Medulla oblongata (tissue), 1 donor: ENCODE measurements at regions not wholly inside any gene's neighbourhood (a gene's known extent, or its start where the extent isn't known, plus 50 kb on each side); places are given as distances from the start of the nearest gene placed in this dataset.

Source experiments
- DNase-seq: peaks from one replicate; pipeline ENCODE4 v3.0.0-alpha.2; 2015; ENCODE audit errors: extremely low spot score

DNA sequence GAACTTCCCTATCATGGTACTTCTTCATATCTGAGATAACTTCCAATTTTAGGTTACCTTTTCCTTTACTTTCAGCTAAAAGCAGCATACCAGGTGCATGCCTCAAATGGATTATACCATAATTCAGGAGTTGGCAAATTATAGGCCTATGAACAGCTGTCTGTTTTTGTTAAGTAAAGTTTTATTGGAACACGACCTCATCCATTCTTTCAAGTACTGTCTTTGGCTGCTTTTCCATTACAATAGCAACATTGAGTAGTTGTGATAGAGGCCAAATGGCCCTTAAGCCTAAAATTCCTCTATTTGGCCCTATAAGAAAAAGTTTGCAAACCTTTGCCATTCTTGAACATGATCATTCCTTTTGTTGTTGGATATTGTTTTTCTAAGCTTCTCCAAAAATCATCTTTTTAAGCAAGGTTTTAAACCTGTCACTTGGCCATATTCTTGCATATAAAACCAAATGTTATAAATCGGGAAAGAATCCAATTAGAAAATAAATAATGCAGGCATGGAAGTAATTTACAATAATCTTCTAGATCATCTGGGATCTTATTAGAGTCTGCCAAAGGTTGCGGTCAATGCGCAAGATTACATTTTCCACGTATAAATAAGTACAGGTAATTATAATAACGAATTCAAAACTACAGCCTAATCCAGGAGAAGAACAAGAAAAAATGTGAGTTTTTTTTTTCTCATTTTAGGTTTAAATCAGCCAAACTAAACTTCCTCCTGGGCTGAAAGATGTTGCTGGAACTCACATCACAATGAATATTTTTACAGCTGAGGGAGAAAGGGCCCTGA is 226.5 kb upstream of the ANKRD55 start:
- no peak for DNase-seq

DNA sequence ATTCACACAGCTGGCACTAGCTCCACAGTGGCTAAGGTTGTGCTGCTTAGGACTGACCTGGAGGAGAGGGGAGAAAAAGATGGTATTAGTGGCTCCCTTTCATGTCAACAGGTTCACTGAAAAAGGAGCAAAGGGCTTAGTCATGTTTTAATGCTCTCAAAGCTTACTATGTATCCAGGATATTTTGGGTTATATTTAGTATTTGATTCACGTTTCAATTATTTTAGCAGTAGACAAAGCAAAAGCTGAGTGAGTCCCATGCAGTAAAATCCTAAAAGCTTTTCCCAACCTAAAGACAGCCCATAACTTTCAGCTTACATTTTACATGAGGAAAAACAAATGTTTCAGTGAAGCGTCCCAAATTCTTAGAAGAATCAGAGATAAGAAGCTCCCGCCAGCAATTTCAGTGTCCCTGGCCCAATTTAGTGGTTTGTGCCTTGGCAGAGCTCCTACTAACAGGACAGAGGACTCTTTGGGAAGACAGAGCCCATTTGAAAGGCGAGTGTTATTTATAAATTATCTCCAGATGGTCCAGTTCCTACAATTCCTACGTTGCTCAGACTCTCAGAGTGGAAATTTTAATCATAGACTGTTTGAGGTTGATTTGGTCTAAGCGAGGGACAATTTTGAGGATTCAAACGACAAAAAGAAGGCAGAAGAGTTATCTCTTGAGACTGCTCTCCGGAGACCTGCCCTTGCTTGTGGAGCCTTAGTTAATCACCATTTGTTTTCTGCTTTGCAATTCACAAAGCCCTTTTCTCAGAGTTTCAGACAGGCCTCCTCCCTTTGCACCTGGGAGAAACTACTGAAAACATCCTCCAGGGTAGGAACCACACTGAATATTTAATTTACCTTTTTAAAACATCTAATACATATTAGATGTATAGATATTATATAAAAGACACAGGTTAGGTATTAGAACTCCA is 225.0 kb upstream of the ANKRD55 start:
- DNase-seq: peak; percentile 38

DNA sequence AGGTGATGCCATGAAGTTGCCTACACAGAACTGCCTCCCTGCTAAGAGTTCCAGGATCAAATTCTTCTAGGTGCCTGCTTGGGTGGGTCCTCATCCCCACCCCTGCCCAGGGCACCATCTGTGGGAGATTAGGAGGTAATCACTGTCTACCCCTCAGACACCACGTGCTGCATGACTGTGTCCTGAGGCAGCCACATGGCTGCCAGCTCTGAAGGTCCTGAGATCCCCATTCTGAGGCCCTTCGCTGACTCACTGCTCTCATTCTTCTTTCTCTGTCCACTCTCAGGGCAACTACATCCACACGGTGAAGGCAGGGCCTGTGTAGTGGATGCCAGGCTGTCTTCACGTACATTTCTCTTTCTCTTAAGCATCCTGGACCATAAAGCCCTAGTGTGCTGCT is 222.9 kb upstream of the ANKRD55 start:
- no peak for DNase-seq

DNA sequence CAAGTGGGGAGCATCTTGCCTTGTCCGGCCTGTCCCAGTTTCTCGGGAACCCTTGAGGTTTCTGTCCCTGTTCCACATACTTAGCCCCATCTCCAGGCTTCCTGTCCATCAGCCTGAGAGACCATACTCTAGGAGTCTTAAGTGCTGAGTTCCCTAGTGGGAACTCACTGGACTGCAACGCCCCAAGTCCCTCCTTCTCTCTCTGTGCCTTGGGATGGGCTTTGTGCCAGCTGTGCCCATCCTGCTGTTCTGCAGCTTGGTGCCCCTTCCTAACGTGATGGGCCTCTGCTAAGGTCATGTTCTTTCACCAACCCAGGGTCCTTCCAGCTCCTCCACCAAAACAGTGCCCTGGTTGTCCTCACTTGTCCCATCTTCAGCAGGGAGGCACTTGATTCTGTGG is 222.3 kb upstream of the ANKRD55 start:
- DNase-seq: no peak

DNA sequence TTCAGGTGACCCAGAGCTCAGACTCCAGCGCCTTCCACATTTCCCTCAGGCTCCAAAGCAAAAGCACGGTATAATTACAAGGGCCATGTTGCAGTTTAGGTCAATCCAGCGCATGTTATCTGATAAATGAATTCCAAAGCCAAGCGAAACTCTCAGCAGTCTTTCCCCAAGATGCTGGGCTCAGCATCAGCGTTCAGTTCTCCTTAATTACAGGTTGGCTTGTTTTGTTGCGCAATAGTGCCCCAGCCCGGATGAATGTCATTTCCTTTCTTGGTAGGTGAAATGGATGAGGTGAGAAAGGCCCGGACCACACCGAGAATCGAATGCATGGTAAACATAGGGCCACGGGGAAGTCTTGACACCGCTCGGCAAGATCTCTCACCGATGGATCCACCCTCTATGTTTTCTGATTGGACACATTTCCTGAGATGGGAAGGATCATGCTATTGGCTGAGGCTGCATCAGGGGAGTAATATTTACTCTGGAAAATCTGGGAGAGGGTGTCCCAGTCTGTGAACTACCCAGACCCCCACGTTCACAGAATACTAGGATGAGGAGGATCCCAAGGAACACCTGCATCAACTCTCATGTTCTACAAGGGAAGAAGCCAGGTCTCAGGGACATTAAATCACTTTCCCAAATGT is 221.2 kb upstream of the ANKRD55 start:
- no peak for DNase-seq

DNA sequence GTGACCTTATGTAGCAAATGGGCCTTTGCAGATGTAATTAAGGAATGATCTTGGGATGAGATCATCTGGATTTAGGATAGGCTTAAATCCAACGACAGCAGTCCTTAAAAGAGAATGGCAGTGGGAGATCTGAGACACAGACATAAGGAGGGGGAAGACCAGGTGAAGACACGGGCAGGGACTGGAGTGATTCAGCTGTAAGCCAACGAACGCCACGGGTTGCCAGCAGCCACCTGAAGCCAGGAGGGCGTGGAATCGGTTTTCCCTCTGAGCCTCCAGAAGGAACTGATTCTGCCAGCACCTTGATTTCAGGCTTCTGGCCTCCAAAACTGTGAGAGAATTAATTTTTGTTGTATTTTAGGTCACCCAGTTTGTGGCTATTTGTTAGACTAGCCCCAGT is 218.6 kb upstream of the ANKRD55 start:
- no peak for DNase-seq

DNA sequence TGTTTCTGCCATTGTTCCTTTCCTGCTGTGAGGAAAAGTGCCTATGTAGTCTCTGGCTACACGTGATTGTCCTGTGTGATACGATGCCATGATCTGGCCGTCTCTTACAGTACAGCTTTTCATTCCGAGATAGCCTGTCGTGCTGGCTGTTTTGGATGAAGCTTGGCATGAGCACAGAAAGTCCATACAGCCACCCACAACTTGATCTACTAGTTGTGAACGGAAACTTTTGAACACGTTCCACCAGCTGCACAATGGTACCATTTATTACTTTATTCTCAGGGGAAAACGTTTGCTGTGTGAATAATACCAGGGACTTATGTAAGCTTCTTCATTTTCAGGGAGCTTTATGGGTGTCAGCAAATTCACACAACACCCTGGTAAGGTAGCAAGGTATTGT is 217.6 kb upstream of the ANKRD55 start:
- peak; percentile 23 for DNase-seq

DNA sequence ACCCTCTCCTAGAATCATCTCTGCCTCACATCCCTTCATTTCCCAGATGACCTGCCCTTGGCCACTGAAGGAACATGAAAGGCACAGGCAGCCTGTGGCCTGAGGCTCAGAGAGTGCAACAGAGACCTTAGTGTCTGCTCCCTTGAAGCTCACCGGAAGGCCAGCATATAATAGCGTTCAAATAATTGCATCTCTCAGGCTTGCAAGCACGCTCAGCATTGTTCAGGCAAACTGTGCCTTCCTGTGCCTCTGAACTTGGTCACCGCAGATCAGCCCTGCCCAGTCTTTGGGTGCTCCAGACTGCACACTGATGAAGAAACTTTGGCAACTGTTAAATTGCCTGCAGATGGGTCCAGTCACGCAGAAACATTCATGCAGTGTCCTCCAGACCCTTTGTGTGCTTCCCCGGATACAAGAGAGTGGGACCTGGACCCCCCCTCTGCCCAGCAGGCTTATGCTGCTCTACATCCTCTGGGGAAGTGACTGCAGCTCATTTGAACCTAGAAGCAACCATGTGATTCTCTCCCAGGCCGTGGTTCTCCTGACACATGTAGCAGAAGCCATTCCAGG is 216.0 kb upstream of the ANKRD55 start:
- no peak for DNase-seq

DNA sequence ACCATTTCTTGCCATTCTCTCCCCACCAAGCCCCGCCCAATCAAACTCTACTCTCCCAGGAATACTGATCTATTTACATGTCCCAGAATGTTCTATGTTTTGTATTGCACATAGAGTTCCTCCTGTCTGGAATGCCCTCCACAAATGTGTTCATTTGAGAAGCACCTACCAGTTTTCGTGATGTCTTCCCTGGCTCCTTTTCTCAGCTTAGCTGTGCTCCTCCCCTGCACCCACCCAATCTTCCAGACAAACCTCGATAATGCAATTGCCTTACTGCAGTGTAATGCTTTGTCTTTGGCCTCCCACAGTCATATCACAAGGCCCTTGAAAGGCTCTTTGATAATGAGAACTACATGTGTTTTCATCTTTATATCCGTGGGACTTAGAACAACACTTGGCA is 214.5 kb upstream of the ANKRD55 start:
- DNase-seq: no peak

DNA sequence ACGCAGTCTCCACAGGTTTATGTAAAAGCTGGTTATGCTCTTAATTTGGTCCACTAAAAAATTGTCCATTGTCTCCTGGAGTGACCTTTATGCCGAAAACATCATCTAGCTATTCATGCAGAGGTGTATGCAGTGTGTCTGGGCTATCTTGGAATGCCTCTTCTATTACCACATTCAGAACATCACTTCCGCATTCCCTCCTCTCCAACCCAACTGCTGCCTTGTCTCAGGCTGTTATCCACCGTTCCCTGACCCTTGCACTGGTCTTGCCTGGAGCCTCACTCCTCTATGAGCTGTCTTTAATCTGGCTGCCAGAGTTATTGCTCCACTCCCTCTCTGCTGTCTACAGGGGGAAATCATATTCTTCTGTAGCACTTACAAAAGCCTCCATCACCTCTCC is 214.1 kb upstream of the ANKRD55 start:
- DNase-seq: no peak

DNA sequence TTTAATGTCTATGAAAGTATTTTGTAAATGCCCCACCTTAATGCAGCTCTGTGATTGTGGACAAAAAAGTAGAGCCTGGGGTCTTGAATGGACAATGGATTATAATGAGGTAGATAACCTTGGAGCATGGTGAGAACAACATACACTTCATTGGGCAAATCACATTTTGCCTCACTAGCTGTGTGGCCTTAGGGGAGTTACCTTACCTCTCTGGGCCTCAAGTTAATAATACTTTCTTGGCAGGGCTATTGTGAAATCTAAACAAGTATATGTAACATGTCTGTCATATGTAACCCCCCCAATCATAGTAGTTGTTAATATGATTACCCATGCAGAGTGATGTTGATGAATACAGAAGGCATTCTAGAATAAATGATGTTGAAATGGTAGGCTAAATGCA is 213.6 kb upstream of the ANKRD55 start:
- DNase-seq: no peak

DNA sequence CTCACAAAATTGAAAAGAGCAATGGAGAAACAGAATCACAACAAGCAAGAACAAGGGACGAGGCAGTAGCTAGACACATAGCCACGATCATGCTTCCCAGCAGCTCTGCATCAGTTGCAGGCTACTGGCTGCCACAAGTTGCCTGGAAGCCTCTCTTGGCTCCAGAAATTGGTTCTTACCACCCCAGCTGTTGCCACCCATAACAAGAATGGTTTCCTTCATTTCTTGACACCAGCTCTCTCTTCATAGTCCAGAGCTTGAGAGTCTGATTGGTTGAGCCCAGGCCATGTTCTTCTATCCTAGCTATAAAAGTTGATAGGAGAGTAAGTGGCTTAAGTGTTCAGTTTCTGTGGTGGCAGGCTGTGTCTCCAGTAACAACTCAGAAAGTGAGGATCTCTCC is 210.7 kb upstream of the ANKRD55 start:
- no peak for DNase-seq

DNA sequence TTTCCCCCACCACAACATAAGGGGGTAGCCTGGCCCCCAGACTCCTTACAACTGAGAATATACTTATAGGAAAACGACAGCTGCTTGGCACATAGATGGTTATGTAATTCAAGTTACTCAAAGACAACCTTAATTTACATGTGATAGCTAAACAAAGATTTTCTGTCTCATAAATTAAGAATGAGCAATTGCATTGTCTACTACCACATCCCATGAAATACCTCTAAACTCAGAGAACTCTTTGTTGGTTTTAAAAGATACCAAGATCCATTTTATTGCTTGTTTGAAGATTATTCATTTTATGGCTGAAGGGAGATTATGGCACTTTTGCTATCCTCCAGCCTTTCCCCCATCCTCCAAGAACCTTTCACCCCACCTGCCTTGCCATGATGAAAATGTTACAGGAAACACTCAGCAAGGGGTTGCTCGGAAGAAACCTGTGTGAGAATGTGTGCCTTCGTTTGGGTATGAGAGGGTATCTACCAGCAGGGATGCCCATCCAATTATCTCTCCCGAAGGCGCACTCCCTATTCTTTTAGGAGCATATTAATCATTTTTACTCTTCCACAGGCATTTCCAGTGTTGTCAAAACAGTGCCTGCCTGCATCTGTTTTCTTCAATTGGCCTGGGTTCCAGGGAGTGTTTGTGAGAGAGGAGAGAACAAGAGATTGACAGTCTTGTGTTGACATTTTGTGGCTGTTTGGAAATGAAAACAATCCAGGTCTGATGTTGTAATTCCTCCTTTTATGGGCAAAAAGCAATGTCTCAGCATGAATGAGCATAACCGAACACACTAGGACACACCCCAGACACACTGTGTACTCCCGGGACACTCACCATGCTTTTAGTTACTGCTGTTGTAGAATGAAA is 208.0 kb upstream of the ANKRD55 start:
- DNase-seq: no peak

DNA sequence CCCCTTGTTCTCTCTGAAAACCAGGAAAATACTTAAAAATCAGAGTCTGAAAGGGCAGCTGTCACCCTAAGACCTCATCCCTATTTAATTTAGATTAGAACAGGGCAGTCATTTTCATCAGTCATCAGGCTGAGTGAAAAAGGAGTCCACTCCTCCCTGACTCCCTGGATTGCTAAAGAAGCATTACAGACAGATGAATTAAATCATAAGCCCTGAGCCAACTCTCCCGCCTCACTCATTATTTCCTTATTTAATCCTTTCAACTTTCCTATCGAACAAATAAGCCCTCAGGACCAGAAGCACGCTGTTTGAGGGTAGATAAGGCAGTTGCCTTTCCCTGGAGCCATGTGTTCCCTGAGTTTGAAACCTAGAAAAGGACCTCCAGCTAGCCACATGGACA is 201.9 kb upstream of the ANKRD55 start:
- DNase-seq: no peak

DNA sequence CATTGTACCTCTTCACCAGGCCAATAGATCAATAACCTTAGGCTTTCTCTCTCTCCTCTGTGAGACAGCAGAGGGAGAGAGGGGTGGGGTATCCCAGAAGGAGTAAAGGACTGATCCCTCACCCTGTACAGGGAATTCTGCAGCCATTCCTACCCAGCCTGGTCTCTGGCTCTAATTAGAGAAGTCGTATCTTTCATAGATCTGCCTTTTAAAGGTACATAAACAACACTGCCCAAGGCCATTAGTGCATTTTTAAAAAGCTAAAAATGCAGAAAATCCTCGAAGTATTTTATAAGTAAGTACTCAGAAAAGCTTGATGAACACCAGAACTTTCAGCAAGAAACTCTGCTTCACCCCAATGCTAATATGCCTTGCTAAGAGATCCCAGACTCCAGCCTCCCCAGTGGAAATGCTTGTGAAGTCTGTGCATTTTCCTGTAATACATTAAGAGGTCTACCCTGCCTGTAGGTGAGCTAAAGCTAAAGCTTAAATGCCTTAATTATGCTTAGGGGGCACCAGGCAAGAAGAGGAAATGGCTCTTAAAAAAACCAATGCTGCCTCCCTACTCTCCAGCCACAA is 200.0 kb upstream of the ANKRD55 start:
- no peak for DNase-seq

DNA sequence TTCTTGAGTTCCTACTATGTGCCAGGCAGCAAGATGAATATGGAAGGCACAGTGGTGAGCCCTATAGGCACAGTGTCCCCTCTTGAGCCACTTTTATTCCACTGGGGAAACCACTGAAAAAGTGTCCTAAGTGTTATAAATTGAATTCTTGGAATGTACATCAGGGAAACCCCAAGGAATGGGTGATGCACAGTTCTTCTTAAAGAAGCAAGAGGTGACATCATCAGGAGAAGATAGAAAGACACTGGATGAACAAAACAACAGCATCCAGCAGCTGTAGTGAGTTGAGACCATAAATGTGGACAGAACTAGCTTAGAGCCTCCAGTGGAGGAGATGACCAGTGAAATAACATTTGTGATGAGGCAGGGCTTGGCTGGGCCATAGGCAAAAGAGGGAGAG is 199.2 kb upstream of the ANKRD55 start:
- no peak for DNase-seq

DNA sequence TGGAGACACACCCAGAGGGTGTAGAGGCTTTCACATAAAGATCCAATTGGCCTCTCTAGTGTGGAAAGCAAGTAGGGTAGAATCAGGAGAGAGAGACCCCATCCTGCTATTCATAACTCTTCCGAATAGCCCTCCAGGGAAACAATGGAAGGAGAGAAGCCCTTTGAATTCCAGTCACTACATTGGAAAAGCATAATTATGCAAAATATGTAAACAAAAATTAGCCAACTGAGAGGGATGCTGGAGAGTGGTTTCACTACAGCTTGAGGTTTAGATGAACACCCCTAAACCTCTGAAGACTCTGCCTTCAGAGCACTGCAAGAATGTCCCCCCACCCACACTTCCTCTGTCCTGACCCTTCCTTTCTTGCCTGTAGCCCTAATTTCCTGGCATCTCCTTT is 197.3 kb upstream of the ANKRD55 start:
- DNase-seq: no peak

DNA sequence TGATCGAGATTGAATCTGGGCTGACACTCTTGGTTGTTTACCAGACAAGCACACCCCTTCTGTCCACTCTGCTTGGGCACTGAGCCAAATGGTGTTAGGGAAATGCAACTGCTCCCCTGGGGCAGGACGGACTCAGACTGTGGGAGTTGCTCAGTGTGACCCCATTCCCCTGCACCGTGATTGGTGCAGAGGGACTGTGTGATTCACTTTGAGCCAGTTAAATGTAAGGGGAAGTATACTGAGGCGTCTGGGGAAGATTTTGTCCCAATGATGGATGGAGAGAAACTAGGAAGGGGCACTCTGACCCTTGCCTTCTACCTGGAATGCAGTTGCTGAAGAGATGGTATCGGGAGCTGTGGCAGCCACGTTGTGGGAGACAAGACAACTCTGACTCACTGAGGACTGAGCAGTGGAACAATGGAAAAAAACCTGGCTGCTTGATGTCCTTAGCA is 196.0 kb upstream of the ANKRD55 start:
- DNase-seq: no peak

DNA sequence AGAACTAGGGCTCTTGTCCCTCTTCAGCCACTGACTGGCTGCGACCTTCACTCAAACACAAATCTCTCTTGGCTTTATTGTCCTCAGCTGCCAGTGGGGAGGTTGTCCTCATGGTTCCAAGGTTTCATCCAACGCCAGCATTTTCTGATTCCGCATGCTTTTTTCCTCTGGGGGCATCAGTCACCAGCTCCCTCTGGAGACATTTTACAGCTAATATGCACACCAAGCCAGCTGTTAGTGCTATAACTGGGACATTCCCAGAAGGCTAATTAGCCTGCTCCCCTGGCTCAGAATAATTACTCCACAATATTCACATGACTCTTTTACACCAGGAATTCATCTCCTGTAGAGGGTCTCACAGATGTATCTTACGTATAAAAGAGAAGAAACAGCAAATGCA is 193.6 kb upstream of the ANKRD55 start:
- DNase-seq: no peak

DNA sequence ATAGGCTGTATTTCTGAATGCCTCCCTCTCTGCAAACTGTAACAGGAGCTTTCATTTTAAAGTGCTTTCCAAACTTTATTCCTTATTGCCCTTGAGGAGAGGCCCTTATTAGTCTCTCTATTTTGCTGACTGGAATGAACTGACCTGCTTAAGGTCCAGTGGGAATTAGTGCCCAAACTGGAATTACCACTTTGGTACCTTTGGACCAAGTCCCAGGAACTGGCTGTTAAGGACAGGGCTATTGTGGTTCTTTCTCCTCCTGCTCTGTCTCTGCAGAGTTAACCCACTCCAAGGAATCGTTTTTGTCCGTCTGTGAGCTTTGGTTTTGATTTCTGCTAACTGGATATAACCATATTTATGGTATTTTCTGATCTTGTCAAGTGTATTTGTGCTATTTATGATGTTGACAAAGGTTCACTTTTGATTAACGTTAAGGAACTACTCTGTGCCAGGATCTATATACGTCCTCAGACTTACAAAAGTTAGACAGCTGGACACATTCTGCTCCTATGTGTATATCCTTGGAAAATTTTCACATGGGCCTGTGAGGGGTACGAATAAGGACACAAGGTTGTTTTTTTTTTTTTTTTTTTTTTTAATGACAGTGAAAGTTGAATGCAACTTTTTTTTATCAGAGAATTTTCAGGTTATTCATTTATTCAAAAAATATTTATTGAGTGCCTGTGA is 189.1 kb upstream of the ANKRD55 start:
- DNase-seq: peak; percentile 28
